ENCODE measurements at regions not wholly inside any gene's neighbourhood (a gene's known extent, or its start where the extent isn't known, plus 50 kb on each side); places are given as distances from the start of the nearest gene placed in this dataset.
"Not testable (repeated sequence)": the region's sequence is repeated elsewhere in the genome, so short reads cannot be mapped to it uniquely, and the experiment has no call there.

- no peak for DNase-seq
Measured at GRCh38 chr7:157467496-157468212, 130.8 kb downstream of the DNAJB6 start.

- no peak for DNase-seq
Measured at GRCh38 chr7:157468221-157469111, 131.7 kb downstream of the DNAJB6 start.

GRCh38 chr7:157469181-157470016, 132.6 kb downstream of the DNAJB6 start:
- no peak for DNase-seq

- no peak for DNase-seq
Measured at GRCh38 chr7:157470017-157470322, 133.2 kb downstream of the DNAJB6 start.

GRCh38 chr7:157470701-157471131, 133.9 kb downstream of the DNAJB6 start:
- no peak for DNase-seq

GRCh38 chr7:157471259-157472125, 134.7 kb downstream of the DNAJB6 start:
- DNase-seq: peak; percentile 54

GRCh38 chr7:157472311-157473050, 135.7 kb downstream of the DNAJB6 start:
- no peak for DNase-seq

- no peak for DNase-seq
Measured at GRCh38 chr7:157473051-157473569, 136.3 kb downstream of the DNAJB6 start.

GRCh38 chr7:157474685-157475084, 137.9 kb downstream of the DNAJB6 start:
- DNase-seq: peak; percentile 35

GRCh38 chr7:157475095-157475494, 138.3 kb downstream of the DNAJB6 start:
- no peak for DNase-seq

- DNase-seq: no peak
Measured at GRCh38 chr7:157475601-157476000, 138.8 kb downstream of the DNAJB6 start.

- no peak for DNase-seq
Measured at GRCh38 chr7:157476201-157476600, 139.4 kb downstream of the DNAJB6 start.

GRCh38 chr7:157476654-157477549, 140.1 kb downstream of the DNAJB6 start:
- no peak for DNase-seq

- DNase-seq: peak; percentile 53
Measured at GRCh38 chr7:157477550-157478212, 140.9 kb downstream of the DNAJB6 start.

GRCh38 chr7:157478611-157479010, 141.8 kb downstream of the DNAJB6 start:
- DNase-seq: not testable (repeated sequence)

GRCh38 chr7:157479326-157479725, 142.5 kb downstream of the DNAJB6 start:
- no peak for DNase-seq

- no peak for DNase-seq
Measured at GRCh38 chr7:157480371-157481050, 143.7 kb downstream of the DNAJB6 start.

GRCh38 chr7:157481389-157481788, 144.6 kb downstream of the DNAJB6 start:
- no peak for DNase-seq

- DNase-seq: no peak
Measured at GRCh38 chr7:157482025-157482424, 145.2 kb downstream of the DNAJB6 start.
